Caco-2 (cell line): ENCODE measurements at regions not wholly inside any gene's neighbourhood (a gene's known extent, or its start where the extent isn't known, plus 50 kb on each side); places are given as distances from the start of the nearest gene placed in this dataset.
"Not testable (repeated sequence)": the region's sequence is repeated elsewhere in the genome, so short reads cannot be mapped to it uniquely, and the experiment has no call there.

Source experiments
- BruUV-seq: library from RNA; stranded (reverse); fragments of 400-500 nt; replicated peaks from 2 replicates; lab custom pipeline; 2021; lab: Mats Ljungman, UMichigan
- CTCF ChIA-PET: fragments of 300-600 bp; sonication (Branson Sonifier 250); formaldehyde crosslinking; loops from one replicate; lab custom pipeline; 2022; ENCODE audit warnings: antibody characterized with exemption; lab: Charles Lee
- POLR2A ChIA-PET: fragments of 300-600 bp; sonication (Branson Sonifier 250); formaldehyde crosslinking; loops from one replicate; lab custom pipeline; 2022; ENCODE audit warnings: antibody characterized with exemption; lab: Charles Lee
- DNase-seq, 2 experiments: peaks; one replicate each; pipeline versions ENCODE4 v3.0.0 to v3.0.0-alpha.2; 2020 to 2022
- H3K27me3 ChIP-seq: replicated peaks from 2 replicates; pipeline ENCODE4 v1.6.0; 2011; ENCODE audit warnings: low read length; ENCODE audit not compliant: control insufficient read depth, insufficient read depth
- H3K36me3 ChIP-seq: 2 replicates; pipeline ENCODE4 v1.5.1; 2011; ENCODE audit warnings: low read length; ENCODE audit not compliant: control insufficient read depth, insufficient read depth
- H3K4me1 ChIP-seq: fragments of 250-450 bp; sonication (Bioruptor Pico); 2 replicates; pipeline ENCODE4 v1.5.1; 2020; ENCODE audit warnings: mild to moderate bottlenecking
- H3K4me3 ChIP-seq: 2 replicates; pipeline ENCODE4 v1.5.1; 2011; ENCODE audit warnings: low read depth, mild to moderate bottlenecking, control low read depth, low read length
- H3K9me3 ChIP-seq: fragments of 250-450 bp; sonication (Bioruptor Pico); 2 replicates; pipeline ENCODE4 v1.5.1; 2020; ENCODE audit warnings: mild to moderate bottlenecking, moderate library complexity
- H3K27ac Mint-ChIP-seq: one replicate; pipeline ENCODE4 v1.8.0; 2022; ENCODE audit warnings: mixed read lengths; ENCODE audit not compliant: unreplicated experiment
- H3K27me3 Mint-ChIP-seq: one replicate; pipeline ENCODE4 v1.8.0; 2022; ENCODE audit warnings: mixed read lengths; ENCODE audit not compliant: insufficient read depth, unreplicated experiment
- H3K36me3 Mint-ChIP-seq: one replicate; pipeline ENCODE4 v1.8.0; 2022; ENCODE audit warnings: mild to moderate bottlenecking, mixed read lengths; ENCODE audit not compliant: insufficient read depth, unreplicated experiment
- H3K4me1 Mint-ChIP-seq: one replicate; pipeline ENCODE4 v1.8.0; 2022; ENCODE audit warnings: low read depth, mixed read lengths; ENCODE audit not compliant: unreplicated experiment
- H3K4me3 Mint-ChIP-seq: one replicate; pipeline ENCODE4 v1.8.0; 2022; ENCODE audit warnings: mild to moderate bottlenecking, moderate library complexity, mixed read lengths; ENCODE audit not compliant: unreplicated experiment
- H3K9me3 Mint-ChIP-seq: one replicate; pipeline ENCODE4 v1.8.0; 2022; ENCODE audit warnings: mixed read lengths; ENCODE audit not compliant: unreplicated experiment
- CTCF ChIP-seq, 2 experiments: fragments of 200-600 bp in 1 of 2; IDR thresholded peaks; 1 replicate in 1 of 2; 2 replicates in 1 of 2; pipeline versions ENCODE4 v1.5.1 to v1.8.0; 2011 to 2022; ENCODE audit warnings: antibody characterized with exemption in 1 of 2, control low read depth in 1 of 2, inconsistent platforms in 1 of 2, low read depth in 1 of 2, low read length in 1 of 2, mild to moderate bottlenecking in 1 of 2, moderate library complexity in 1 of 2; ENCODE audit not compliant: insufficient read depth in 1 of 2, severe bottlenecking in 1 of 2, unreplicated experiment in 1 of 2
- intact Hi-C: fragments of 100-400 bp; cut with micrococcal nuclease; formaldehyde crosslinking; loops from one replicate; pipeline ENCODE4 v1.10.0; 2022; ENCODE audit not compliant: unreplicated experiment

GRCh38 chr1:83055391-83056170, 943.4 kb downstream of the TTLL7 start:
- peaks cover 15% of the 10 kb centered on the region for H3K9me3 Mint-ChIP-seq
- no TSS peak for BruUV-seq
- peaks cover 21% of the 10 kb centered on the region for H3K36me3 Mint-ChIP-seq
- H3K36me3 ChIP-seq: no peaks in the 10 kb centered on the region
- peaks cover 30% of the 10 kb centered on the region for H3K4me1 ChIP-seq
- intact Hi-C loops: loop anchor here (1.0 to 2.0 kb wide), 2 partner anchors 15 to 47 kb away; no protein-coding TSS in a partner anchor
- H3K9me3 ChIP-seq: 0 out of 2 replicates have a peak, but pooled peaks cover 4% of the 10 kb centered on the region
- POLR2A ChIA-PET: no interaction called here
- H3K27ac Mint-ChIP-seq: peak overlapping the region; percentile 75
- peaks cover 19% of the 10 kb centered on the region for H3K4me1 Mint-ChIP-seq
- H3K4me3 Mint-ChIP-seq: peak overlapping the region; percentile 27
- CTCF ChIA-PET: no interaction called here
- H3K27me3 Mint-ChIP-seq: no peaks in the 10 kb centered on the region
- peak; percentile 66 to 68 for DNase-seq
- no peak for TF ChIP-seq CTCF (IDR thresholded peaks at IDR 0.05; ENCODE audit: insufficient read depth in 1 of 2, low read depth in 1 of 2, low read length in 1 of 2, severe bottlenecking in 1 of 2, unreplicated experiment in 1 of 2)
- no peak overlapping the region for H3K4me3 ChIP-seq
- H3K27me3 ChIP-seq: no peaks in the 10 kb centered on the region

- Mint-ChIP-seq H3K4me3 (no peak overlapping the region), H3K27ac (no peak overlapping the region), H3K4me1 (peaks cover 19% of the 10 kb centered on the region), H3K9me3 (peaks cover 15% of the 10 kb centered on the region), H3K36me3 (peaks cover 20% of the 10 kb centered on the region), H3K27me3 (no peaks in the 10 kb centered on the region)
- H3K27me3 ChIP-seq: no peaks in the 10 kb centered on the region
- intact Hi-C loops: no loop called here
- ChIA-PET CTCF (no interaction called here), POLR2A (no interaction called here)
- no peak for DNase-seq
- 0 out of 2 replicates have a peak, but pooled peaks cover 4% of the 10 kb centered on the region for H3K9me3 ChIP-seq
- no TSS peak for BruUV-seq
- no peaks in the 10 kb centered on the region for H3K36me3 ChIP-seq
- H3K4me1 ChIP-seq: peaks cover 30% of the 10 kb centered on the region
- no peak overlapping the region for H3K4me3 ChIP-seq
- no peak for TF ChIP-seq CTCF (IDR thresholded peaks at IDR 0.05; ENCODE audit: insufficient read depth in 1 of 2, low read depth in 1 of 2, low read length in 1 of 2, severe bottlenecking in 1 of 2, unreplicated experiment in 1 of 2)
Measured at GRCh38 chr1:83053446-83053845, 945.5 kb downstream of the TTLL7 start.

GRCh38 chr1:83052865-83053264, 946.1 kb downstream of the TTLL7 start:
- peaks cover 30% of the 10 kb centered on the region for H3K4me1 ChIP-seq
- H3K9me3 Mint-ChIP-seq: peaks cover 15% of the 10 kb centered on the region
- no TSS peak for BruUV-seq
- H3K27me3 Mint-ChIP-seq: no peaks in the 10 kb centered on the region
- intact Hi-C loops: no loop called here
- H3K9me3 ChIP-seq: 0 out of 2 replicates have a peak, but pooled peaks cover 4% of the 10 kb centered on the region
- CTCF ChIA-PET: no interaction called here
- H3K4me1 Mint-ChIP-seq: peaks cover 19% of the 10 kb centered on the region
- no peaks in the 10 kb centered on the region for H3K27me3 ChIP-seq
- no peak for TF ChIP-seq CTCF (IDR thresholded peaks at IDR 0.05; ENCODE audit: insufficient read depth in 1 of 2, low read depth in 1 of 2, low read length in 1 of 2, severe bottlenecking in 1 of 2, unreplicated experiment in 1 of 2)
- no peak overlapping the region for H3K27ac Mint-ChIP-seq
- H3K4me3 ChIP-seq: no peak overlapping the region
- no peak for DNase-seq
- H3K36me3 Mint-ChIP-seq: peaks cover 16% of the 10 kb centered on the region
- POLR2A ChIA-PET: no interaction called here
- H3K36me3 ChIP-seq: no peaks in the 10 kb centered on the region
- H3K4me3 Mint-ChIP-seq: no peak overlapping the region

GRCh38 chr1:83051053-83051452, 947.9 kb downstream of the TTLL7 start:
- intact Hi-C loops, DNase-seq, POLR2A ChIA-PET, H3K4me3 ChIP-seq, BruUV-seq, H3K4me3 Mint-ChIP-seq, H3K27me3 ChIP-seq, H3K27ac Mint-ChIP-seq, H3K27me3 Mint-ChIP-seq, H3K36me3 ChIP-seq, H3K9me3 ChIP-seq, CTCF ChIA-PET: not testable (repeated sequence)
- peaks cover 15% of the 10 kb centered on the region for H3K9me3 Mint-ChIP-seq
- peaks cover 21% of the 10 kb centered on the region for H3K4me1 ChIP-seq
- peaks cover 16% of the 10 kb centered on the region for H3K36me3 Mint-ChIP-seq
- peaks cover 12% of the 10 kb centered on the region for H3K4me1 Mint-ChIP-seq
